HUDEP-2 (cell line): ENCODE measurements at regions not wholly inside any gene's neighbourhood (a gene's known extent, or its start where the extent isn't known, plus 50 kb on each side); places are given as distances from the start of the nearest gene placed in this dataset.
"Not testable (repeated sequence)": the region's sequence is repeated elsewhere in the genome, so short reads cannot be mapped to it uniquely, and the experiment has no call there.

ENCODE experiments used
- DNase-seq, 76 experiments: peaks; one replicate each; lab custom pipeline; 2025; ENCODE audit not compliant: unreplicated experiment in 76 of 76; lab: John Stamatoyannopoulos, UW

DNA sequence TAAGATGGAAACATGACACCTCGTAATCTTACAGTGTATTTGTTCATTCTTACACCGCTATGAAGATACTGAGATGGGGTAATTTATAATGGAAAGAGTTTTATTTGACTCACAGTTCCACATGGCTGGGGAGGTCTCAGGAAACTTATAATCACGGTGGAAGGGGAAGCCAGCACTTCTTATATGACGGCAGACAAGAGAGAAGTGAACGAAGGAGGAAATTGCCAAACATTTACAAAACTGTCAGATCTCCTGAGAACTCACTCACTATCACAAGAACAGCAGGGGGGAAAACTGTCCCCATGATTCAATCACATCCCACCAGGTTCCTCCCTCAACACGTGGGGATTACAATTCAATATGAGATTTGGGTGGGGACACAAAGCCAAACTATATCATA lies 282.3 kb downstream of the HGF start:
- DNase-seq = no peak

DNA sequence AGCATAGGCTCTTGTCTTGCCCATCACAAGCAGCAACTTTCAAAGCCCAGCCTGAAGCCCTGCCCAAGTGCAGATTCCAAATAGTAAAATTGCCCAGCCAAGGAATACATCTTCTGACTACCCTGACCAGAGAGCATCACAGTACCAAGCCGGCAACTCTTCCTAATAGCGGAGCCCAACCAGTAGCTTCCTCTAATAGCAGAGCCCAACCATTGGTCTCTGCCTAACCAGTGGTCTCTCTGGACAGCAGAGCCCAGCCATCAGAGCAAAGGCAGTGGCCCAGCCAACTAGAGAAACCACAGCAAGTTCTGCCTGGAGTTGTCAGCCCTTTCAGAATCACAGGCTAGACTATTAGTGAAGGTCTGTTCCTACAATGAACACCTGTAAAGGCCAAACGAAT lies 285.6 kb downstream of the HGF start:
- DNase-seq = no peak

DNA sequence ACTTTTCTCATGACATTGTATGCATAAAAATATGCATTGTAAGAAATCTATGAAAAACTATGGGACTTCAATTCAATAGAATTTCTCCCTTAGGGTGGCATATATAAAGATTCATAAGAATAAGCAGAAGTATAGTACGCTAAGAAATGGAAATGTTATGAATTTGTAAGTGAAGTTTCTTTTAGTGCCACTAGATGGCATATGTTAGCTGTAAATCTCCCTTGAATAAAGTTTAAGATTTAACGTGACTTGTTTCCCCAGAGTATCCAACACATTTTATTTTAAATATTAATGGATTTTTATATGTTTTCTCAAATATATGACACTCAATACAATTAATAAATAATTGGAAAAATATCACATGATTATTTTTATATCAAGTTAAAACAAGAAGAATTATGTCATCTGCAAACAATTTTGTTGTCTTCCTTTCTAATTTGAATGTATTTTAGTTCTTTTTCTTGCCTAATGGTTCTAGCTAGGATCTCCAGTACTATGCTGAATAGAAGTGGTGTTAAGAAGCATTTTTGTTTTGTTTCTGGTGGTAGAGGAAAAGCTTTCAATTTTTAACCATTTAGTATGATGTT lies 287.2 kb downstream of the HGF start:
- DNase-seq = no peak

DNA sequence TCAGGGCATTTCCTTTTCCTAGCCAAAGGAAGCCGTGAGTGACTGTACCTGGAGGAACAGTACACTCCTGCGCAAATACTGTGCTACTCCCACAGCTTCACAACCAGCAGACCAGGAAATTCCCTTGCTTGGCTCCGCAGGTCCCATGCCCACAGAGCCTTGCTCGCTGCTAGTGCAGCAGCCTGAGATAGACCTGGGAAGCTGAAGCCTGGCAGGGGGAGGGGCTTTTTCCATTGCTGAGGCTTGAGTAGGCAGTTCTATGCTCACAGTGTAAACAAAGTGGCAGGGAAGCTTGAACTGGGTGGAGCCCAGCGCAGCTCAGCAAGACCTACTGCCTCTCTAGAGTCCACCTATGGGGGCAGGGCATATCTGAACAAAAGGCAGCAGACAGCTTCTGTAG lies 291.2 kb downstream of the HGF start:
- DNase-seq = no peak

DNA sequence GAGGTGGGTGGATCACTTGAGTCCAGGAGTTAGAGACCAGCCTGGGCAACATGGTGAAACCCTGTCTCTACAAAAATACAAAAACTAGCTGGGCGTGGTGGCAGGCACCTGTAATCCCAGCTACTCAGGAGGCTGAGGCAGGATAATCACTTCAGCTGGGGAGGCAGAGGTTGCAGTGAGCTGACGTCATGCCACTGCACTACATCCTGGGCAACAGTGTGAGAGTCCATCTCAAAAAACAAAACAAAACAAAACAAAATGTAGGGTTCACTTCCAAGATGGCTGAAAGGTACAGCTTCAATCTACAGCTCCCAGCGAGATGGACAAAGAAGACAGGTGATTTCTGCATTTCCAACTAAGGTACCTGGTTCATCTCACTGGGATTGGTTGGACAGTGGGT lies 291.6 kb downstream of the HGF start:
- not testable (repeated sequence) for DNase-seq

DNA sequence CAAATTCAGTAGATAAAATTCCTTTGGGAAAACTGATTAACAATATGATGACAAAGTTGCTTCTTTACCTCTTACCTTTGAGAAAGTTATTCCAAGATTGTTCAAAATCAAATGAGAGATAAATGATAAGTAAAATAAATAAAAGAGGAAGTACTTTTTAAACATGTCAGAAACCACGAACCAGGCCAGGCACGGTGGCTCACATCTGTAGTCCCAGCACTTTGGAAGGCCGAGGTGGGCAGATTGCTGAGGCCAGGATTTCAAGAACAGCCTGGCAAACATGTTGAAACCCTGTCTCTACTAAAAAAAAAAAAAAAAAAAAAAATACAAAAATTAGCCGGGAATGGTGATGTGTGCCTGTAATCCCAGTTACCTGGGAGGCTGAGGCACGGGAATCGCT lies 296.6 kb downstream of the HGF start:
- no peak for DNase-seq

DNA sequence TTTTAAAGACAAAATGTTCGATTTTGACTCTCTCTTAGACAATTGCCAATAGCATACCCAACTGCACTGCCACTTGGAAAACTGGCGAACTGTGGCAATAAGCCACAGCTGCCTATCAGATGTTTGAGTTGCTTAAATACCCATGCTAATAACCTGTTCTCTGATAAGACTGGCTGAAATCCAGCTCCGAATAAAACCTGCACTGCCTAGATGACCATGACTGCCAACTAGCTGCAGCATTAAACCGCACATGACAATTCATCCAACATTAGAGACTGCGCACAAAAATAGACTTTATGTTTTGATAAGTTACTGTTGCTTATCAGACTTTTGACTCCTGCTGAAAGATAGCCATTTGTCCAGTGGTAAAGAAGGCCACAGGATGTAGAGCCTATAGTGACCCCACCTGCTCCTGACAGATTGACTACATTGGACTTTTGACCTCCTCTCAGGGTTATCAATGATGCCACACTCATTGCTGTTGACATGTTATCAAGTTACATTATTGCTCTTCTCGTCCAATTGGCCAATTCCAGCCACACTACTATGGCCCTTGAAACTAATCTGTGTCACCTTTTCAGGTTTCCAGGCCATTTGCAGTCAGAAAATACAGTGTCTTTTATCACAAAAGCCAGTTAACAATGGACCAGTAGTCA lies 299.0 kb downstream of the HGF start:
- DNase-seq = peak in 1 of 76 experiments; percentile 36

DNA sequence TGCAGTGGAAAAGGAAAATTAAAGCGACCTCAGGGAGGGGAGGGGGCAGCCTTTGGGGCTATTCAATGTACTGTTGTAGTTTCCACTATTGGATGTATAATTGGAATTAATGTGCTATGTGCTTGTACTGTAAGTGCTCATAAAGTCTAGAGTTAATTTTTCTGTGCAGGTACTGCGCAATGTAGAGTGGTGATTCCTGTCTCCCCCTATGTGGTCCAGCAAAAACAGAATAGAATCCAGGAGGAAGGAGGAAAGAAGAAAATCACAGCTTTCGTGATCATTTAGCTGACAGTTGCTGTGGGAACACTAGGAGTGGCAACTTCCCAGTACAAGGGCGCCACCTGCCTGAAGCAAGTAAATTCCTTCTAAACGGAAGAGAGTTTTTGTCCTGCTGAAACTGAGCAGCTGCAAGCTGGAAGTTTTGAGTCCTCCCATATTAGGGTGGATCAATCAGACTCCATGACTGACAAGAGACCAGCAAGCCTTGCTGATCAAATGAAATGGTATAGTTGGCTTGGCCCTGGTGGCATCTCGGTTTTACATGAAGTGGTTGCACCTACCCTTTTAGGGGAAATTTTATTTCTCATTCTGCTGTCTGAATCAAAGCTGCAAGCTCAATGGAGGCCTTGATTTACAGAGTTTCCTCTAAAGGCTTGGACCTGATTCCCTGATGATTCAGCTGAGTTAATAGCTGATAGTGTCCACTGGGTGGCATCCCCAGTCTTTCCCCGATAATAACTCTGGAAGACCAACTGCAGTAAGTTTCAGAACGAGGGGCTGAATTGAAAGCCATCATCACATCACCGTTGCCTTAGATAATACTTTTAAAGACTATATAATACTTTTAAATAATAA lies 299.8 kb downstream of the HGF start:
- peak in 40 of 76 experiments; percentile 3 to 49 (median 23) for DNase-seq

DNA sequence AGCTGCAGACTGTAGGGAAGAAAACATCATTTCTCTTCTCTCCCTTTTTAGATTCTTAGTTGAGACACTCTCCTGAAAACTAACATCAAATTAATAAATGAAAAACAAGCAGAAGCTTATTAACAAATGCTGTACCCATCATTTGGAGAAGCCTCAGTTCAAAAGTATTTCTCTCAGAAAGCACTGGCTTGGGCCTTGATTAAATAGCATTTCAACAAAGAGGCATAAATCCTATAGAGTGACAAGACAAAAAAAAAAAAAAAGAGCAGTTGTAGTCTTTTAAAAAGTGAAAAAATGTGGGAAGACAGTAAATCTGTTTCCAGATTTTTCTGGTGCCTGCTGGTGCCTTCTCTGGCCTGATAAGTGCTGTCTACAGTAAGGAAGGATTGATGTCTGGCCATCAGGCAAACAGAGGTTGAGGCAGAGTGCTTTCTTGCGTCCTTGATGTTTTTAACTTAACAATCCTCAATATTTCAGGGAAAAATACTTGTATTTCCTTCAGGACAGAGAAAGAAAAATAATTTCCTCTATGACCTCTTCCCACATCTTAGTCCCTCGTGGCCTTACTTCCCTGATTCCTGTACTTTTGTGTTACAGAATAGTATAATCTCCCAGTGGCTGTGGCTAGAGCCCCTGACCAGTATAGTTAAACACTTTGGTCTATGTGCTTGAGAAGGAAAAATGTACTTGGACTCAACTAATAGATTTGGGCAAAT lies 300.5 kb downstream of the HGF start:
- DNase-seq = no peak

DNA sequence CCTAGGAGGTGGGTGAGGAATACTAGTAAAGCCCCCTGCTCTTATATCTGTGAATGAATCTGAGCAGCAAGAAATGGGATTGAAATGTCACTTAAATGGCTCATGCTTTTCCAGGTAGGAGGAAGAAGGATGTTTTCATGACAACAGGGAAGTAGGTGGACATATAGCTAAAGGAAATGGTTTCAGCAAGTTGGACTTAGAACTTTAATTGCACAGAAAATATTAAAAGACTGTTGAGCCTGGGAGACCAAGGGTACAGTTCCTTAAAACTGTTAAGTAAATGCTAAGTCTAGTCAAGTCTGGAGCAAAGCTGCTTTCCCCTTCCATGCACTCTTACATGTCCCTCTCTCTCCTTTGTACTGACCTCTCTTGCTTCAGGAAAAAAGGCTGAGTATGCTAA lies 301.3 kb downstream of the HGF start:
- DNase-seq = no peak

DNA sequence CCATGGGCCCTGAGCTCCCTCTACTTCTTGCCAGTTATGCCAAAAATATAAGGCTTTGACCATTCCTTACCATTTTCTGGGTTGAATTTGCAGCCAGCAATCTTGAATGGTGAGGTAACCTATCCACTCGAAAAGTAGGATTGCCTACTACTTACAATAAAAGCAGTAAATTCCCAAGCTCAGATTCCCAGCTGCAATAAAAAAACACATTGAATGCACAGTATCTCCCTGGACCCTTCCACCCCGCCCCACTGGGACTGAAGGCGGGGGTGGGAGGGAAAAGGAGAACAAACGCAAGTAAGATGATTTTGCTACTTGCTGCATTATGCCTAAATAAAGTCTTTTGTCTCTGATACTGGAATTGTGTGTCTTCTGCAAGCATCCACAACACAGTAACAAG lies 301.9 kb downstream of the HGF start:
- DNase-seq = no peak

DNA sequence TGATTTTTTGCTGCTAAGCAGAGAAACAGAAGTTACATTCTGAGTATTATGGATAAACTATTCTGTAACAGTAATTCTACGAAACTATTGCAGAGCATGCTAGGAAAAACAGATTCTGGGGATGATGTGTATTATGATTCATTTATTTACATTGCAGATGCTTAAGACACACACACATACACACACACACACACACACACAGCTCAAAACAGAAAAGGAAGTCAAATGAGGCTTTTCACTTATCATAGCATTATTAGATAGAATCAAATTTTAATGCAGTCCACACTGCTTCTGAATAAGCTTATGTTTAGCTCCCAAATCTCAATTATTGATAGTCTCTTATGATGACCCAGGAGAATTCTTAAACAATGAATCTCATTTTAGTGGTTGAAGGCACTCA lies 307.2 kb downstream of the HGF start:
- DNase-seq = no peak

DNA sequence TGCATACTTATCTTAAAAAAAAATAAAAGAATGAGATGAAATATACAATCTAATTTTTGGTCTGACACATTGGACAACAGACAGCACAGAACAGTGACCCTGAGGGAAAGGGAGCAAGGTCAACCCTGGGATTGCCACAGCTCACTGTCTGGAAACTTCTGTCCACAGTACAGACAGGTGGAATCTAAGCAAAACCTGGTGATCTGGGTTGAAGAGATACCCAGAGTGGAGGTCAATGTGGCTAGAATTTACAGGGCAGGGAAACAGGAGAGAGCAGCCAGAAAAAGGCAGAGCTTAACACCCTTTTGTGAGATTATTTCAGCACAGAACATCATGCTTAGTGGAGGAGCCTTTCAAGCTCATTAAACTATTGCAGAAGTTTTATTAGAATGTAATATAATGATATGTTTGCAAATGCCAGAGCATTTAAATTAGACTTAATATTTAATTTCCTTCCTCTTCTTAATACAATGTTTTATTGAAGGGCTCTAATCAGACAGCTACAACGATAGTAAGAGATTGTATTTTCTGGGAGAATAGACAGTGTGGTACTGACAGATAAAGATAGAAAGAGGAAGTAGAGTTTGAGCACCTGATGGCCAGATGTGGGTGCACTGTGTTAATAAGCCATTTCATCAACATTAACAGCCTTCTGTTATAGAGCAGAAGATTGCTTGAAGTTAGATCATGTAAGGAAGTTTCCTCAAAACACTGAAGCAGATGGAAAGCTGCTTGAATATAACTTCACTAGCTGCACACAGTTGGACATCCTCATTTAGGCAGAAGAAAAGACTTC lies 309.4 kb downstream of the HGF start:
- DNase-seq = peak in 38 of 76 experiments; percentile 4 to 77 (median 39)

DNA sequence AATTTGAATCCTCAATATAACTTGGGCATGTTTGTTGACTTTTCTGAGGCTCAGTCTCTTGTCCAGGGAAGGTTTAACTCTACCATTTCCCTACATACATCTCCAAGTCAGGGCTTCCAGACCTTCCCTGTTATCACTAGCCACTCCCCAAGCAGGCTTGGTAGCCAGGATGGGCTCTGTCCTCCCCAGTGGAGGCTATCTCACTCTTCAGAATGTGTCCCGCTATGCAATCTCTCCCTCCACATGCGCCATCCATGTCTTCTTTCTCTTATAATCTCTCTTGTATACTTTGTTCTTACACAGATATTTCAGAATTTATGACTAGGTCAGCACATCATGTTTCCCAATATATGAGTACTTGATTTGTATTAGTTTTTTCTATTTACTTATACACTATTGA lies 310.4 kb downstream of the HGF start:
- peak in 3 of 76 experiments; percentile 6 to 10 (median 7) for DNase-seq

DNA sequence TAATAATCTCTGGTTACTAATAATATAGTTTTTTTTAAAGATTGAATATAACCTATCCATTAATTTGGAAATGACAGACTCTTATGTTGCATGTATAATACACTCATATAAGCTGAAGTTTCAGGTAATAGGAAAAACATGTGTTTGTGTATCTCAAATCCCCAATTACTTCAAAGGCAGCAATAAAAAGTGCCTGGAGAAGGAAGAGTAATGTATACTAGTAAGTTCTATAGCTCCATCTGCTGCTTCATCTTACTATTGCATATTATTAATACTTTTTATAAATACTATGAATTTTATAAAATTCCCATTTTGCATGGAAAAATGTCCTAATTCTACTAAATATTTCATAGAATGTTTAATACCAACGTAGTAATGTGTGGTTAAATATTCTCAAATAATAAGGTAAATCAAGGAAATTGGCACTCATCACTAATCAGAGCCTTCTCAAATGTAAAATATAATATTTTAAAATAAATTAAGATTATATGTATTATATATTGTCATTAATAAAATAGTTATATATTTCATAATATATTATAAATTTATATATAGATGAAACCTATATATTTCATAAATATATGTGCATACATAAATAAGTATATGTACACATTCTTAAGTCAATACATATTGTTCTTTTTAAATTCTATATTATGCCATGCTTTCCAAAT lies 311.9 kb downstream of the HGF start:
- peak in 3 of 76 experiments; percentile 9 to 20 (median 14) for DNase-seq

DNA sequence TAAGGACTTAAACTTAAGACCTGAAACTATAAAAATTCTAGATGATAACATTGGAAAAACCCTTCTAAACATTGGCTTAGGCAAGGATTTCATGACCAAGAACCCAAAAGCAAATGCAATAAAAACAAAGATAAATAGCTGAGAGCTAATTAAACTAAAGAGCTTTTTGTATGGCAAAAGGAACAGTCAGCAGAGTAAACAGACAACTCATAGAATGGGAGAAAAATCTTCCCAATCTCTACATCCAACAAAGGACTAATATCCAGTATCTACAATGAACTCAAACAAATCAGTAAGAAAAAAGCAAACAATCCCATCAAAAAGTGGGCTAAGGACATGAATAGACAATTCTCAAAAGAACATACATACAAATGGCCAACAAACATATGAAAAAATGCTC lies 316.1 kb downstream of the HGF start:
- not testable (repeated sequence) for DNase-seq

DNA sequence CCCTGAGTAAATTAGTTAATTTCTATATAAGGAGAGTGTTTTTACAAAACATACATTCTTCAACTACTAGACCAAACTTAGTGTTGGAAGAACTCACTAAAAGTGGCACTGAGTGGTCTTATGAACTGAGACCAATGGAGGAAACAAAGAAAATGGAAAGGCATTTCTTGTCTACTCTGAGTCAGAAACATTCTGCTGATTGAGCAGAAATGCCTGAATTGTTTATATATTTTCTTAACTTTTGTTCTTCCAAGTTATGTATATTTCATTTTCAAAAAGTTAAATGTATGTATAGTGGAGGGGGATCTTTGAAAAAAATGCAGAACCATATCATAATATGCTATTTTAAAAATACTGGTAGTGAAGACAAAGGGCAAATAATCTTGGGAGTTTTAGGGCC lies 320.7 kb downstream of the HGF start:
- DNase-seq = no peak

DNA sequence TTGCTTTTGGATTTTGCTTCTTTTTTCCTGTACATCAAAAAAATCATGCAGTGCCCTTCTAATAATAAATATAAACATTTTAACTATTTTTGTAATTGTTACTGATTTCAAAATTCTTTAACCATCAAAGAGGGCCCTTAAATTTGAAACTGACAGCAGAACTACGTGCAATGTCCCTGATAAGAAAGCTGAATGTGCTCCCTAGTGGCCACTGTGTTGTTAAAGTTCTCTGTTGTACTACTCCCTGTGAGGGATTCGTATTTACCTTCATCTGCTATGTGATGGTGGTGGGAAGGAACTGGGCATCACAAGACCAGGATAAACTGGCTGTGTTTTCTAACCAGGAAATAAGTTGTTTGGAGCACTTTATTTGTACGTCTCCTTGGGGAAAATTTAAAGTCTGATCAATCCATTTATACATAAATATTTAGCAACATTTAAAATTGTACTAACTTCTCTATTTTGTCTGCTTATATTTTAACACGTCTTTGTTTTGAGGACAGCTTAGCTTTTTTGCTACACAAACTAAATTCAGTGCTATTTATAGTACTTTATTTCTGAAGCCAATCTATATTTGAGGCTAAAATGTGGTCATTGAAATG lies 322.4 kb downstream of the HGF start:
- DNase-seq = peak in 15 of 76 experiments; percentile 6 to 47 (median 26)

DNA sequence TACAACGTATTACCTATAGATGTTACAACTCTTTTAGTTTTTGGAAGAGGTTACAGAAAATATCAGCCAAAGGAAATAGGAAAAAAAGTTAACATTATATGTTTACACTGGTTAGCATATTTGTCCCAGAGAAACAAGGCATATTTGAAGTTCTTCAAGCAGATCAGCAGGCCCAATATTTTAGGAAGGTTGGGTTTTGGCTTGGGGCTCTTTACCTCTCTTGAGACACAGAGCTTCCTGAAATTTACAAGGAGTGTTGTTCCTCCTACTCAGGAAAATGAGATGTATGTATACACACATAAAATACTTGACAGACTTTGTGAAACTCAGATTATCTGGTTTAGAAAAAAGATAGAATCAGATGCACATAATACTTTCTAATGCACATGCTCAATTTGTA lies 323.6 kb downstream of the HGF start:
- DNase-seq = no peak
